ENCODE measurements at regions not wholly inside any gene's neighbourhood (a gene's known extent, or its start where the extent isn't known, plus 50 kb on each side); places are given as distances from the start of the nearest gene placed in this dataset.

DNA sequence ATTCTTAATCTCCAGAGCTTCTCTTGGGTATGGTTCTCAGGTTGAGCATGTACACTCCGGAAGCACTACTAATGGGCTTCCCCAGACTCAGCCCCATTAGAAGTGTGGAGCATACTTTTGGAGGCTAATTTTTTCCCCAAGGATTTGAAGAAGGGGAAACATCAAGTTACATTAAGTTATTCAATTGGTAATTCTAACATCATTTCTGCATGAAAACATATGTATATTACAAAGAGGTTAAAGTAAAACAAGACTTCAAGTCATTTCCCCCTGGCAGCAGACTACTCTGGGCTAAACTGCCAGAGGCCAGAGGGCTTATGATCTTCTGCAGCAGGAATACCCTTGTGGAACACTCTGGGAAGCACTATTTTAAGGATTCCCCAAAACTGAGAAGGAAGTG lies 227.7 kb upstream of the STK17B start:
- DNase-seq (ENCODE audit: low read depth): no peak

- no peak for DNase-seq (ENCODE audit: low read depth)
Measured at GRCh38 chr2:196399722-196400691, 228.6 kb upstream of the STK17B start.

GRCh38 chr2:196403471-196403870 lies 232.1 kb upstream of the STK17B start:
- no peak for DNase-seq (ENCODE audit: low read depth)

GRCh38 chr2:196404276-196404675 lies 232.9 kb upstream of the STK17B start:
- DNase-seq (ENCODE audit: low read depth): no peak

- DNase-seq (ENCODE audit: low read depth): no peak
Measured at GRCh38 chr2:196407675-196408264, 231.7 kb upstream of the CCDC150 start.

DNA sequence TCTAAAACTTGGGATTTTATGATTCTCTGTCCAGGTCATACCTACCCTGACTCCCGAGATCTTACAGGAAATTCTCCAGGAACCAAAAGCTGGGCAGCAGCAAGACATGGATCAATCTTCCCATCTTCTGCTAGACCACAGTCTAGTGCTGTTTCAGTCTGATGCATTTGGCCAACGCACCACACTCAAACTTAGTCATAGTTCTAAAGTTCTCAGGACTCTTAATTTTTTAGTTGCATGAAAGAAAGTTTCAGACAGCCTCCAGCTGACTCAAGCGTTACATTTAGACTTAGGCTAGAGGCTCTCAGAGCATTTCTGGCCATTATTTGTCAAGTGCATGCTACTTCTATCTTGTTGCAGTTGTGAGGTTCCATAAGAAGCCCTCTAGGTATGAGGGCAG lies 230.1 kb upstream of the CCDC150 start:
- no peak for DNase-seq (ENCODE audit: low read depth)

DNA sequence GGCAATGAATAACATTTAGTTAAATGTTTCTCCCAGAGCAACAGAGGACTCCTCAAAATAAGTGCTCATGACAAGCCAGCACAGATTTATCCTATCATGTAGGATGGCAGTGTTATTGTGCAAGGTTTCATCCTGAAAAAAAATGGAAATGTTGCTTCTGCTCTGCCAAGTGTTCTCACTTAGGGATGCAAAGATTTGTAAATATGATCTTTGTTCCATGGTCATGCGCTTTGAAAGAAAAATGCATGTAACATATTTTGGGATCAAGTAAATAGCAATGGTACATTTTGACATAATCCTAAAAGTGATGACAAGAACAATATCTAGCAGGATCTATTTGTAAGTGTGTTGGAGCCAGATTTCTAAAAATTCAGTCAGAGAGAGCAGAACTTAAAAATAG lies 229.5 kb upstream of the CCDC150 start:
- DNase-seq (ENCODE audit: low read depth): no peak

DNA sequence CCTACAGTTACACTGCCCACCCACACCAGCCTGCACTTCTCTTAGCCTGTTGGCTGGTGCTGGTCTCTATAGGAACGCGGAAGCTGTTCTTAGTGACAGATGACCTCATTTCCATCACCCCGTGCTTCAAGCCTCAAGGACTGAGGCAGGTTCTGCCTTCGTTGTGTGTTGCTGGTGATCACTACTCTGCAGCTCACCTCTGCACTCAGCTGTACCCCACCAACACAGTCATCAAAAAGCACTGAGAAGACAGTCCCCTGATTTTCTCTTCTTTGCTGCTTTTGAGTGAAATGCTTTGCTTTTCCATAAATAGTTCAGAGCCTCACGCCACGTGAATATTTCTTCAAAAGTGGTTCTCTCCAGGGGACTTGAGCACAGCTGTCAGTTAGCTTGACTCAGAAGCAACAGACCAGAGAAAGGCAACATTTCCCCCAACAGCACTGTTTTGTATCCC lies 225.7 kb upstream of the CCDC150 start:
- DNase-seq (ENCODE audit: low read depth): no peak

DNA sequence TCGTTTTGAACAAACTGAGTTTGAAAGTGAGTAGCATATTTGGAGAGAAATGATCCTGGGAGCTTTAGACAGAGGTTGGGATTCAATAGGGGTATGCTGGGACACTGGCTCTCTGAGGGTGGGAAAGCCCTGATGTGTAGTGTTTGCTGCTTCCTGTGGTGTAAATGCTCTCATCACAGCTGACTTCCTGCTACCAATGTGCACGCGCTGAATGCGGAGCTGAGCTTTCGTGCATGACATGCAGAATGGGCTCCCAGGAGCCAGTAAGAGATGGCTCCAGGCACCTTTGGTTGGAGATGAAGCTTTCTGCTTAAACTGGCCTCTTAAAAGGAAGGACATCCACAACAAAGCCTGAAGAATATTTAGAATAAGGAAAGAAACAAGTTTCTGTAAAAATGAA lies 224.1 kb upstream of the CCDC150 start:
- no peak for DNase-seq (ENCODE audit: low read depth)

GRCh38 chr2:196420143-196420542 lies 219.4 kb upstream of the CCDC150 start:
- DNase-seq (ENCODE audit: low read depth): no peak

GRCh38 chr2:196421880-196422279 lies 217.6 kb upstream of the CCDC150 start:
- no peak for DNase-seq (ENCODE audit: low read depth)

- no peak for DNase-seq (ENCODE audit: low read depth)
Measured at GRCh38 chr2:196422361-196422760, 217.2 kb upstream of the CCDC150 start.

DNA sequence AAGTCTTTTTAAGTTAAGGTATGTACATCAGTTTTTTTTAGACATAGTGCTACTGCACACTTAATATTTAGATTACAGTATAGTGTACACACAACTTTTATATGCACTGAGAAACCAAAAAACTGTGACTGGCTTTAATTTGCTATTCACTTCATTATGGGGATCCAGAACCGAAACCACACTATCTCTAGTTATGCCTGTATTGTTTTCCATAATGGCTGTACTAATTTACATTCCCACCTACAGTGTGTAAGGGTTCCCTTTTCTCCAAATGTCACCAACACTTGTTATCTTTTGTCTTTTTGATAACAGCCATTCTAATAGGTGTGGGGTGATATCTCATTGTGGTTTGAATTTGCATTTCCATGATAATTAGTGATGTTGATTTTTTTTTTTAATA lies 213.4 kb upstream of the CCDC150 start:
- no peak for DNase-seq (ENCODE audit: low read depth)

GRCh38 chr2:196427986-196428634 lies 211.4 kb upstream of the CCDC150 start:
- no peak for DNase-seq (ENCODE audit: low read depth)

- DNase-seq (ENCODE audit: low read depth): no peak
Measured at GRCh38 chr2:196431076-196431475, 208.4 kb upstream of the CCDC150 start.

GRCh38 chr2:196431957-196432356 lies 207.6 kb upstream of the CCDC150 start:
- no peak for DNase-seq (ENCODE audit: low read depth)

- no peak for DNase-seq (ENCODE audit: low read depth)
Measured at GRCh38 chr2:196433116-196433515, 206.4 kb upstream of the CCDC150 start.

DNA sequence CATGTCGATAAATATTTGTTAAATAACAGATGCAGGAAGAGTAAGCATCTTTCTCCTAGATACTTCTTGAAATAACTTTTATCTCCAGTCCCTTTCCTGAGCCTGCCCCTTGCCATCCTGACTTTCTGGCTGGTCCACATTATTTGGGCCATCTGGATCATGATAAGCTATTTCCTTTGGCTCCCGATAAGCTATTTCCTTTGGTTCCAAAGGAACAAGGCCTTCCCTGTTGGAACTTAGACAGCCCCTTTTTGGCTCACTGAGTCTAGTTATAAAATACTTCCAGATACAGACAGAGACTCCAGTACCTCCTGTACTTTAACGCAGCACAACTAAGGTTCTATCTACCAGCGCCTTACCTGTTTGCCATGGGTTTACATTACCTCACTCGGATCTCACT lies 205.3 kb upstream of the CCDC150 start:
- DNase-seq (ENCODE audit: low read depth): no peak

DNA sequence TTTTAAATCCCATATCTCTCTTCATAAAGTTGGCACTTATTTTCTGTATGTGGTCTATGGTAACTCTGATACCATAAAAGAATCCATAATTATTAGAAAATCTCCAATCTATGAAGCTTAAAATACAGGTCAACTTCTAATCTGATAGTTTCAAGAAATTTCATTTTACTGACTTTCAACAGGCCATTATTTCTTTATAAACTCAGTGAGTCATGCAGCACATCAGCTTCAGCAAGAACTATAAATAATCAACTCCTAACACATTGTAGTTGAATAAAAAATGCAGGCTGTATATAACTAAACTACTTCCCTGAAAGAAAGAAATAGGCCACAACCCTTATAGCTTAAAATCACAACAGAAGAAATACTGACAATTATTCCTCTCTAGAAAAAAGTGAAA lies 204.3 kb upstream of the CCDC150 start:
- no peak for DNase-seq (ENCODE audit: low read depth)

GRCh38 chr2:196437626-196438025 lies 201.9 kb upstream of the CCDC150 start:
- DNase-seq (ENCODE audit: low read depth): no peak

DNA sequence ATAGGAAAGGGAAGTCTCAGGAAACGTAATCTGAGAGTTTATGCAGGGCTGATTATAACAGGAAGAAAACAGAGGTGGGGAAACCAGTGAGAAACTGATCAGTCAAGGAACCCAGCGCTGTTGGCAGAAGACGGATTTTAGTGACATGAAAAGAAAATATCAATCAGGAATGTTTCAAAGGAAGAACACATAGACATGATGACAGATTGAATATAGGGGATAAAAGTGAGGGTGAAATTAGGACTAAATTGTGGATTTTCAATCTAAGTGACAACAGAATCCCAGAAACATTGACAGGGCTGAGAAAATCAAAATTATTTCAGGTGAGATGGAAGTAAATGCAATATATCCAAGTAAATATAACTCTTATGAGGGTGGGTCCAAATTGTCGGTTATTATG lies 199.8 kb upstream of the CCDC150 start:
- DNase-seq (ENCODE audit: low read depth): no peak

DNA sequence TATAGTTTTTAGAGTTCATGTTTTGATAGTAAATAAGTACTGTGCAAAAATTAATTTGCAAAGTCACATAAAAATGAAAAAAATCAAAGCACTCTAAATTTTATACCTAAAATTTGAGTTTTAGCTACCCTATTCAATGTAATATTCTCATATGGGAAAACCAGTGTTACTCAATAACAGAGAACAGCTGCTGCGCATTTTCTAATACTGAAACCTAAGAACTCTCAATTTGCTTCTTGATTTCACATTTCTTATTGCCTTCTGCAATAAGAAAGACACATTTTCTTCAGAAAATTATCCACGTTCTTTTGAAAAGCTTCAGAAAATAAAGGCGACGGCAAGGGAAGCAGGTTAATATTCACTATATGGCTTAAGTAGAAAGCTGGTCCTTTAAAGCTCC lies 199.1 kb upstream of the CCDC150 start:
- DNase-seq (ENCODE audit: low read depth): no peak

DNA sequence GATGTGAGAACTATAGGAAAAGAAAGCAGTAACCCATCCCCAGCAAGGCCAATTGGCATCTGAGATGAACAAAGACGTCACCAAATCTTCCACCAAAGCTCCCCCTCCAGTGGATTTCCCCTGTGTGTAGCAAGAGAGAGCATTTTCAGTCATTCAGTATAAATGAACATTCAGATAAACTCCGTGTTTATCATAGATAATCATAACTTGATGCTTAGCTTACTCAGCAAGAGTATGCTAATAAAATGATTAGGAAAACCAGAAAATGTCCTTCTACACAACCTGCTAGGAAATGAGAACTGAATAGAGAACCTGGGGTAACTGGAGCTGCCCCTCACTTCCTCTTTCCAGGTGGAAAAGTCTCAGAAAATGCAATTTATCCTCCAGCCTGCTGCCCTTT lies 198.0 kb upstream of the CCDC150 start:
- DNase-seq (ENCODE audit: low read depth): no peak
